Activated B cell treated with CpG ODN at 0.5 μM for 24 hours (primary cell): ENCODE measurements at regions not wholly inside any gene's neighbourhood (a gene's known extent, or its start where the extent isn't known, plus 50 kb on each side); places are given as distances from the start of the nearest gene placed in this dataset.
"Not testable (repeated sequence)": the region's sequence is repeated elsewhere in the genome, so short reads cannot be mapped to it uniquely, and the experiment has no call there.

ENCODE experiments used
- ATAC-seq: fragments of 200-7000 bp; cut with Tn5 transposase; one replicate; pipeline ENCODE4 v1.10.0; 2021; ENCODE audit warnings: low read depth, mild to moderate bottlenecking, moderate library complexity
- CTCF ChIA-PET: fragments of 350-600 bp; sonication (Branson Sonifier 250); formaldehyde crosslinking; loops from one replicate; lab custom pipeline; 2021; ENCODE audit warnings: antibody characterized with exemption; lab: Charles Lee
- POLR2A ChIA-PET: fragments of 350-600 bp; sonication (Branson Sonifier 250); formaldehyde crosslinking; loops from one replicate; lab custom pipeline; 2021; ENCODE audit warnings: antibody characterized with exemption; lab: Charles Lee
- DNase-seq: peaks from one replicate; pipeline ENCODE4 v3.0.0; 2022
- H3K27ac Mint-ChIP-seq: one replicate; pipeline ENCODE4 v1.8.0; 2020; ENCODE audit warnings: mixed read lengths
- H3K27me3 Mint-ChIP-seq: one replicate; pipeline ENCODE4 v1.8.0; 2021; ENCODE audit warnings: mixed read lengths
- H3K36me3 Mint-ChIP-seq: one replicate; pipeline ENCODE4 v1.8.0; 2021; ENCODE audit warnings: low read depth, mixed read lengths
- H3K4me1 Mint-ChIP-seq: one replicate; pipeline ENCODE4 v1.8.0; 2021; ENCODE audit warnings: mixed read lengths
- H3K4me3 Mint-ChIP-seq: one replicate; pipeline ENCODE4 v1.8.0; 2020; ENCODE audit warnings: mild to moderate bottlenecking, mixed read lengths
- H3K9me3 Mint-ChIP-seq: one replicate; pipeline ENCODE4 v1.8.0; 2020; ENCODE audit warnings: mixed read lengths
- CTCF ChIP-seq: fragments of 200-600 bp; IDR thresholded peaks from one replicate; pipeline ENCODE4 v1.8.0; 2022; ENCODE audit warnings: antibody characterized with exemption, mild to moderate bottlenecking
- intact Hi-C: fragments of 100-400 bp; cut with micrococcal nuclease; formaldehyde crosslinking; loops from one replicate; pipeline ENCODE4 v1.15.1; 2024

- POLR2A ChIA-PET: no interaction called here
- DNase-seq (no peak), ATAC-seq (no peak)
- no peaks in the 10 kb centered on the region for H3K4me1 Mint-ChIP-seq
- TF ChIP-seq CTCF: no peak
- H3K36me3 Mint-ChIP-seq: no peaks in the 10 kb centered on the region
- no peak overlapping the region for H3K4me3 Mint-ChIP-seq
- no peaks in the 10 kb centered on the region for H3K9me3 Mint-ChIP-seq
- intact Hi-C loops: no loop called here
- CTCF ChIA-PET: no interaction called here
- peaks cover 2% of the 10 kb centered on the region for H3K27me3 Mint-ChIP-seq
- no peak overlapping the region for H3K27ac Mint-ChIP-seq
Measured at GRCh38 chr10:32179836-32180235, 123.6 kb upstream of the KIF5B start.

- H3K9me3 Mint-ChIP-seq, CTCF ChIA-PET, POLR2A ChIA-PET, H3K27me3 Mint-ChIP-seq, DNase-seq, H3K27ac Mint-ChIP-seq, H3K4me3 Mint-ChIP-seq, ATAC-seq, intact Hi-C loops, H3K36me3 Mint-ChIP-seq, H3K4me1 Mint-ChIP-seq: not testable (repeated sequence)
Measured at GRCh38 chr10:32177594-32177993, 121.4 kb upstream of the KIF5B start.

GRCh38 chr10:32175629-32176028 is 119.4 kb upstream of the KIF5B start:
- no peak overlapping the region for H3K4me3 Mint-ChIP-seq
- H3K9me3 Mint-ChIP-seq: no peaks in the 10 kb centered on the region
- no peaks in the 10 kb centered on the region for H3K27me3 Mint-ChIP-seq
- DNase-seq (no peak), ATAC-seq (no peak)
- no peaks in the 10 kb centered on the region for H3K4me1 Mint-ChIP-seq
- intact Hi-C loops: no loop called here
- CTCF ChIA-PET: no interaction called here
- H3K36me3 Mint-ChIP-seq: no peaks in the 10 kb centered on the region
- POLR2A ChIA-PET: no interaction called here
- no peak for TF ChIP-seq CTCF
- H3K27ac Mint-ChIP-seq: no peak overlapping the region

- H3K9me3 Mint-ChIP-seq: no peaks in the 10 kb centered on the region
- POLR2A ChIA-PET: interaction anchor here (0.6 kb wide), 1 partner anchor 192 kb away, joined by 4 read pairs; no protein-coding TSS in a partner anchor
- CTCF ChIA-PET: no interaction called here
Measured at GRCh38 chr10:32174349-32174893, 118.2 kb upstream of the KIF5B start.

GRCh38 chr10:32171204-32171603 is 115.0 kb upstream of the KIF5B start:
- no peak for ATAC-seq
- ChIA-PET POLR2A (no interaction called here), CTCF (no interaction called here)
- H3K27ac Mint-ChIP-seq: no peak overlapping the region
- H3K27me3 Mint-ChIP-seq: peaks cover 4% of the 10 kb centered on the region
- no peak for DNase-seq
- no peaks in the 10 kb centered on the region for H3K9me3 Mint-ChIP-seq
- intact Hi-C loops: no loop called here
- H3K4me1 Mint-ChIP-seq: no peaks in the 10 kb centered on the region
- no peaks in the 10 kb centered on the region for H3K36me3 Mint-ChIP-seq
- H3K4me3 Mint-ChIP-seq: no peak overlapping the region
- TF ChIP-seq CTCF: no peak

More at GRCh38 chr10:32174349-32174893, 118.2 kb upstream of the KIF5B start:
- Mint-ChIP-seq H3K4me1 (no peaks in the 10 kb centered on the region), H3K27ac (no peak overlapping the region), H3K36me3 (no peaks in the 10 kb centered on the region), H3K4me3 (no peak overlapping the region), H3K27me3 (peaks cover 2% of the 10 kb centered on the region)
- ATAC-seq: no peak
- DNase-seq: no peak
- intact Hi-C loops: no loop called here
- no peak for TF ChIP-seq CTCF

- DNase-seq (no peak), ATAC-seq (no peak)
- Mint-ChIP-seq H3K4me3 (no peak overlapping the region), H3K4me1 (no peaks in the 10 kb centered on the region), H3K9me3 (no peaks in the 10 kb centered on the region), H3K36me3 (no peaks in the 10 kb centered on the region), H3K27ac (no peak overlapping the region), H3K27me3 (peaks cover 8% of the 10 kb centered on the region)
- CTCF ChIA-PET: no interaction called here
- no peak for TF ChIP-seq CTCF
- intact Hi-C loops: loop anchor here (10.0 kb wide), 1 partner anchor 895 kb away; no protein-coding TSS in a partner anchor
- POLR2A ChIA-PET: no interaction called here
Measured at GRCh38 chr10:32169556-32169955, 113.3 kb upstream of the KIF5B start.
